Fibroblast of mammary gland (primary cell): ENCODE measurements at regions not wholly inside any gene's neighbourhood (a gene's known extent, or its start where the extent isn't known, plus 50 kb on each side); places are given as distances from the start of the nearest gene placed in this dataset.
"Not testable (repeated sequence)": the region's sequence is repeated elsewhere in the genome, so short reads cannot be mapped to it uniquely, and the experiment has no call there.

Experiments
- DNase-seq: peaks from one replicate; pipeline ENCODE4 v3.0.0-alpha.2; 2010; ENCODE audit warnings: low read depth
- H3K4me3 ChIP-seq: 2 replicates; pipeline ENCODE4 v1.5.1; 2011; ENCODE audit warnings: low read depth, mild to moderate bottlenecking, low read length, moderate library complexity; ENCODE audit not compliant: control insufficient read depth
- TF ChIP-seq, protein P1 (sequence below): conservative IDR thresholded peaks from 2 replicates; pipeline ENCODE4 v1.5.1; 2011; ENCODE audit warnings: low read depth, low read length, inconsistent platforms; ENCODE audit not compliant: control insufficient read depth, insufficient read depth

DNA sequence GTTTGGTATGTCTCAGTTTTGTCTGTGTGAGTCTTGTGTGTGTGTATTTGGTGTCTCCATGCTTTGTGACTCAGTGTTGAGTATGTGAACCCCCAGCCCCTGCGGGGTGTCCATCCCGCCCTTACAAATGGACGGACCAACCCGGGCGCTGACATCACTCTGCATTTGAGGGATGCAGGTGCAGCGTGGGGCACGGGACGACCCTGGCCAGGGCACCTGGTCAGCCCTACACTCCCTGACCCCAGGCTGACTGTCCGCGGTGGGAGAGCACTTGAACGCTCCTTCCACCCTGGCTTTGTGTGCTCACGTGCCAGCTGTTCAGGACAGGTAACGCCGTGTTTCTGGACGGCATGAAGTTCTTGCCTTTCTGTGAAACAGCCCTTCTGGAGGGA is 369.0 kb downstream of the BRD1 start:
- no peak for DNase-seq
- no peak overlapping the region for H3K4me3 ChIP-seq
- TF ChIP-seq, protein P1, sequence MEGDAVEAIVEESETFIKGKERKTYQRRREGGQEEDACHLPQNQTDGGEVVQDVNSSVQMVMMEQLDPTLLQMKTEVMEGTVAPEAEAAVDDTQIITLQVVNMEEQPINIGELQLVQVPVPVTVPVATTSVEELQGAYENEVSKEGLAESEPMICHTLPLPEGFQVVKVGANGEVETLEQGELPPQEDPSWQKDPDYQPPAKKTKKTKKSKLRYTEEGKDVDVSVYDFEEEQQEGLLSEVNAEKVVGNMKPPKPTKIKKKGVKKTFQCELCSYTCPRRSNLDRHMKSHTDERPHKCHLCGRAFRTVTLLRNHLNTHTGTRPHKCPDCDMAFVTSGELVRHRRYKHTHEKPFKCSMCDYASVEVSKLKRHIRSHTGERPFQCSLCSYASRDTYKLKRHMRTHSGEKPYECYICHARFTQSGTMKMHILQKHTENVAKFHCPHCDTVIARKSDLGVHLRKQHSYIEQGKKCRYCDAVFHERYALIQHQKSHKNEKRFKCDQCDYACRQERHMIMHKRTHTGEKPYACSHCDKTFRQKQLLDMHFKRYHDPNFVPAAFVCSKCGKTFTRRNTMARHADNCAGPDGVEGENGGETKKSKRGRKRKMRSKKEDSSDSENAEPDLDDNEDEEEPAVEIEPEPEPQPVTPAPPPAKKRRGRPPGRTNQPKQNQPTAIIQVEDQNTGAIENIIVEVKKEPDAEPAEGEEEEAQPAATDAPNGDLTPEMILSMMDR = no peak

GRCh38 chr22:49457946-49458707 is 369.5 kb downstream of the BRD1 start:
- no peak for DNase-seq
- no peak overlapping the region for H3K4me3 ChIP-seq
- TF ChIP-seq, protein P1 = no peak

- TF ChIP-seq, protein P1 = no peak
These were observed 370.5 kb downstream of the BRD1 start for GRCh38 chr22:49457146-49457545.

DNA sequence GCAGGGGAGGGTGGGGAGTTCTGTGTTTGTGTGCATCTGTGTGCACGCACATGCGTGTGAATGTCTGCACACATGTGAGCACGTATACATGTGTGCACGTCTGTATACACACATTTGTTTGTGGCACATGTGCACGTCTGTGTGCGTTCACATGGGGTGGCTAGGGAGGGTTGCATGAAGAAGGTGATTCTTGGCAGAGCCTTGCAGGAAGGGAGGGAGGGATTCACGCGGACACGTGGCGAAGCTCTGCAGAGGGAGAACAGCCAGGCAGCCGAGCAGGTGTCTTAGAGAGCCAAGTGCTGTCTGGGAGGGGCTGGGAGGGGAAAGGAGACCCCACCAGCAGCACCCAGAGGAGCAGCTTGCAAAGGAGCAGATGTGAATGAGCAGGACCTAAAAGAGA is 372.1 kb downstream of the BRD1 start:
- H3K4me3 ChIP-seq = no peak overlapping the region
- TF ChIP-seq, protein P1 = no peak
- no peak for DNase-seq

More at GRCh38 chr22:49457146-49457545, 370.5 kb downstream of the BRD1 start:
- no peak for DNase-seq
- no peak overlapping the region for H3K4me3 ChIP-seq

DNA sequence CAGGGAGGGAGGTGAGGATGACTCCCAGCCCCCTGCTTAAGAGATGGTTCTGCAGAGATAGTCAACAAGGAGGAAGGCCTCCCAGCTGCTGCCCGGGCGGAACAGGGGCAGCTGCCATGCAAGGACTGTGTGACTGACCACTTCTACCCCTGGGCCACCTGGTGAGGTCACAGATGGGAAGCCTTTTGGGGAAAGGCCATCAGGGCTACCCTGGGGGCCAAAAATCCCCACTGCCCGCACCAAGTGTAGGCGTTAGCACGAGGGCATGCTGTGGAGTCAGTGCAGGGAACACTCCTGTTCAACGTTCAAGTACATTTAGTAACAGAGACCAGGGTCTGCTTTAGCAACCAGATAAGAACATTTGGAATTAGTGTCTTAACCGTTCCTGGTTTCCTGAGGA is 372.9 kb downstream of the BRD1 start:
- DNase-seq = no peak
- TF ChIP-seq, protein P1 = no peak
- no peak overlapping the region for H3K4me3 ChIP-seq

DNA sequence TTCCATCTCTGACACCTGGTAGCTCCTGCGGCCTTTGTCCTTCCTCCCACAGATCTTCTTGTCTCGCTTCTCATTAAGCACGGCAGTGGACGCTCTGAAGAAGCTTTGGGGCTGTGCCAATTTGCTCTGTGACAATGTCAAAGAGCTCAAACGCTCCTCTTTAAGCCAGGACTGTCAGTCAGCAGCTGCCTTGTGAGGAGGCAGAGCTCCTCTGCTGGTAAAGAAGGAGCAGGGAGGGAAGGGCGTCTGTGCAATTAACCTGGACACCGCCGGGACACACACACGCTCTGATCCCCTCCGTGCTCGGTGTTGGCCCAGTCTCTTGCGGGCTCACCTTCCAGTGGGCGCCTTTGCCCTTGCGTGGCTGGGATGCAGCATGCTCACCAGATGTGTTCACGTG is 373.9 kb downstream of the BRD1 start:
- H3K4me3 ChIP-seq = no peak overlapping the region
- TF ChIP-seq, protein P1 = no peak
- no peak for DNase-seq

DNA sequence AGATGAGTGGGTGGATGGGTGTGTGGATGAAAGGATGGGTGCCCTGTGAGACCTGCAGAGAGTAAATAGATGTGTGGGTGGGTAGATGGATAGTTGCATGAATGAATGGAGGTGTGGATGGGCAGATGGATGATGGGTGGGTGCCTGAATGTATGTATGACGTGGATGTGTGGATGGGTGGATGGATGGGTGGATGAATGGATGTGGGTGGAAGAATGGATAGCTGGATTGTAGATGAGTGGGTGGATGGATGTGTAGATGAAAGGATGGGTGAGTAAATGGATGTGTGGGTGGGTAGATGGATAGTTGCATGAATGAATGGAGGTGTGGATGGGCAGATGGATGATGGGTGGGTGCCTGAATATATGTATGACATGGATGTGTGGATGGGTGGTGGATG is 374.7 kb downstream of the BRD1 start:
- not testable (repeated sequence) for DNase-seq, H3K4me3 ChIP-seq
